SU-DHL-6 (cell line): ENCODE measurements at regions not wholly inside any gene's neighbourhood (a gene's known extent, or its start where the extent isn't known, plus 50 kb on each side); places are given as distances from the start of the nearest gene placed in this dataset.

ENCODE experiments used
- H2AFZ ChIP-seq: fragments of 200-600 bp; sonication (generic); 2 replicates; pipeline ENCODE4 v1.6.1; 2014; ENCODE audit warnings: low read depth, mild to moderate bottlenecking, moderate library complexity, mixed read lengths, antibody characterized with exemption, low read length; ENCODE audit not compliant: severe bottlenecking
- H3F3A ChIP-seq: fragments of 200-600 bp; shearing (Covaris generic); 2 replicates; pipeline ENCODE4 v1.6.0; 2016; ENCODE audit warnings: antibody characterized with exemption, mild to moderate bottlenecking; ENCODE audit not compliant: insufficient read depth
- H3K27ac ChIP-seq: fragments of 200-600 bp; sonication (generic); 2 replicates; pipeline ENCODE4 v1.5.1; 2016; ENCODE audit warnings: low read depth, mild to moderate bottlenecking, low read length, moderate library complexity, mixed read lengths
- H3K27me3 ChIP-seq: fragments of 200-600 bp; sonication (generic), shearing (Covaris generic); 2 replicates; pipeline ENCODE4 v1.6.0; 2014; ENCODE audit warnings: mild to moderate bottlenecking, low read length
- H3K36me3 ChIP-seq: fragments of 200-600 bp; sonication (generic); 2 replicates; pipeline ENCODE4 v1.6.1; 2014; ENCODE audit warnings: mild to moderate bottlenecking, low read length, mixed read lengths
- H3K4me2 ChIP-seq: fragments of 300-600, 200-600 bp; shearing (Covaris generic), sonication (generic); 2 replicates; pipeline ENCODE4 v1.6.0; 2014; ENCODE audit warnings: low read length, low read depth, mild to moderate bottlenecking; ENCODE audit not compliant: poor library complexity, severe bottlenecking
- H3K4me3 ChIP-seq: fragments of 200-600 bp; sonication (generic); 2 replicates; pipeline ENCODE4 v1.5.1; 2014; ENCODE audit warnings: antibody characterized with exemption, low read length, mild to moderate bottlenecking, mixed read lengths; ENCODE audit not compliant: insufficient read depth, poor library complexity, severe bottlenecking
- H3K79me2 ChIP-seq: fragments of 200-600 bp; sonication (generic); 2 replicates; pipeline ENCODE4 v1.6.1; 2014; ENCODE audit warnings: mild to moderate bottlenecking, low read length, moderate library complexity; ENCODE audit not compliant: insufficient read depth
- H3K9ac ChIP-seq: fragments of 200-600 bp; sonication (generic); 2 replicates; pipeline ENCODE4 v1.7.0; 2014; ENCODE audit warnings: mild to moderate bottlenecking, low read length
- H3K9me2 ChIP-seq: fragments of 200-600 bp; sonication (generic); replicated peaks from 2 replicates; pipeline ENCODE4 v1.6.1; 2014; ENCODE audit warnings: low read length; ENCODE audit not compliant: insufficient read depth
- H3K9me3 ChIP-seq: fragments of 200-600 bp; sonication (generic); 2 replicates; pipeline ENCODE4 v1.6.1; 2014; ENCODE audit warnings: low read length, mixed read lengths; ENCODE audit not compliant: insufficient read depth
- H4K20me1 ChIP-seq: fragments of 200-600 bp; sonication (generic); 2 replicates; pipeline ENCODE4 v1.6.1; 2014; ENCODE audit warnings: low read depth, mild to moderate bottlenecking, antibody characterized with exemption, low read length, moderate library complexity, mixed read lengths
- CTCF ChIP-seq: fragments of 200-600 bp; sonication (generic); IDR thresholded peaks from one replicate; pipeline ENCODE4 v1.5.1; 2017; ENCODE audit warnings: antibody characterized with exemption, mild to moderate bottlenecking, low read length, moderate library complexity; ENCODE audit not compliant: insufficient read depth, poor library complexity, severe bottlenecking
- EZH2phosphoT487 ChIP-seq: fragments of 200-600 bp; sonication (generic), shearing (Covaris generic); conservative IDR thresholded peaks from 2 replicates; pipeline ENCODE4 v1.6.1; 2018; ENCODE audit warnings: mild to moderate bottlenecking, antibody characterized with exemption, low read length, moderate library complexity, mixed read lengths

- no peak overlapping the region for H3K4me2 ChIP-seq
- H3K4me3 ChIP-seq = no peak overlapping the region
- H3K27ac ChIP-seq = no peak overlapping the region
- H3K9me3 ChIP-seq = no peaks in the 10 kb centered on the region
- no peaks in the 10 kb centered on the region for H4K20me1 ChIP-seq
- no peak overlapping the region for H2AFZ ChIP-seq
- H3K36me3 ChIP-seq = no peaks in the 10 kb centered on the region
- no peaks in the 10 kb centered on the region for H3K27me3 ChIP-seq
- H3K79me2 ChIP-seq = no peaks in the 10 kb centered on the region
- no peaks in the 10 kb centered on the region for H3F3A ChIP-seq
- H3K9me2 ChIP-seq = no peaks in the 10 kb centered on the region
- H3K9ac ChIP-seq = no peak overlapping the region
- no peak for TF ChIP-seq EZH2phosphoT487
- TF ChIP-seq CTCF = no peak
These were observed 1203.3 kb downstream of the UQCRFS1 start for GRCh38 chr19:28009696-28010095.

GRCh38 chr19:28008695-28009094 is 1204.3 kb downstream of the UQCRFS1 start:
- no peak overlapping the region for H3K9ac ChIP-seq
- no peaks in the 10 kb centered on the region for H3K36me3 ChIP-seq
- no peaks in the 10 kb centered on the region for H3F3A ChIP-seq
- H3K27ac ChIP-seq = no peak overlapping the region
- H2AFZ ChIP-seq = no peak overlapping the region
- no peak for TF ChIP-seq EZH2phosphoT487
- no peak for TF ChIP-seq CTCF
- H3K79me2 ChIP-seq = no peaks in the 10 kb centered on the region
- no peak overlapping the region for H3K4me3 ChIP-seq
- no peaks in the 10 kb centered on the region for H4K20me1 ChIP-seq
- H3K27me3 ChIP-seq = no peaks in the 10 kb centered on the region
- H3K4me2 ChIP-seq = no peak overlapping the region
- H3K9me2 ChIP-seq = no peaks in the 10 kb centered on the region
- no peaks in the 10 kb centered on the region for H3K9me3 ChIP-seq

DNA sequence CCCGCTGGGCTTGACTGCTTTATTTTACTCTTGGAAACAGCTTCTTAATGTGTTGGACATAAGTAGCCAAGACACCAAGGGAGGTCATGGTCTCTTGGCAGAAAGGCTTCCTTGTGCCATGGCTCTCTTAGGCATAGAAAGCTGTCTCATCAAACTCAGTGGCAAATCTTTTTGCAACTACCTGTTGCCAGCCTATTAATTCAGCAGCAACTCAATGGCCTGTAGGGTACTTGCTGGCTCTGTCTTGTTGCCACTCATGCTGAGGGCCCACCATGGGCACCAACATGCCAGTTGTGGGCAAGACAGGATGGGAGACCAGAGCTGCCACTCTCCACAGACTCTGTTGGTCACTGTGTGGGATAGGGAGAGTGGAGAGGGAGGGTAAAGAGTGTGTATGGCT is 1209.4 kb downstream of the UQCRFS1 start:
- Histone ChIP-seq H3K4me2 (no peak overlapping the region), H3K9me2 (no peaks in the 10 kb centered on the region), H2AFZ (no peak overlapping the region), H3K36me3 (no peaks in the 10 kb centered on the region), H3K4me3 (no peak overlapping the region), H3K9me3 (no peaks in the 10 kb centered on the region), H3K9ac (no peak overlapping the region), H3F3A (no peaks in the 10 kb centered on the region), H3K79me2 (no peaks in the 10 kb centered on the region), H3K27ac (no peak overlapping the region), H3K27me3 (no peaks in the 10 kb centered on the region), H4K20me1 (no peaks in the 10 kb centered on the region)
- TF ChIP-seq EZH2phosphoT487 (no peak), CTCF (no peak)

DNA sequence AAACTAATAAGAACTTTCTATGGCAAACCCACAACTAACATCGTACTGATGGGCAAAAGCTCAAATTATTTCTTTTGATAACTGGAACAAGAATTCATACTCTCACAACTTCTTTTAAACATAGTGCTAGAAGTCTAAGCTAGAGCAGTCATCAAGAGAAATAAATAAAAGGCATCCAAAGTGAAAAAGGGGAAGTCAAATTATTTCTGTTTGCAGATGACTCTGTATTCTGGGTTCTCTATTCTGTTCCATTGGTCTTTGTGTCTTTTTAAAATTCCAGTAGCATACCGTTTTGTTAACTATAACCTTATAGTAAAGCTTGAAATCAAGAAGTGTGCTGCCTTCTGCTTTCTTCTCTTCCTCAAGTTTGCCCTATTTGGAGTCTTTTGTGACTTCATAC is 1215.9 kb downstream of the UQCRFS1 start:
- Histone ChIP-seq H3F3A (no peaks in the 10 kb centered on the region), H3K79me2 (no peaks in the 10 kb centered on the region), H3K27ac (no peak overlapping the region), H3K27me3 (no peaks in the 10 kb centered on the region), H3K9ac (no peak overlapping the region), H2AFZ (no peak overlapping the region), H3K36me3 (no peaks in the 10 kb centered on the region), H3K4me2 (no peak overlapping the region), H3K4me3 (no peak overlapping the region), H4K20me1 (no peaks in the 10 kb centered on the region), H3K9me3 (no peaks in the 10 kb centered on the region), H3K9me2 (no peaks in the 10 kb centered on the region)
- TF ChIP-seq EZH2phosphoT487 (no peak), CTCF (no peak)
